ENCODE measurements at regions not wholly inside any gene's neighbourhood (a gene's known extent, or its start where the extent isn't known, plus 50 kb on each side); places are given as distances from the start of the nearest gene placed in this dataset.
A peak's percentile ranks its signal among the peaks of the same experiment; 100 is the strongest.

GRCh38 chrX:39736216-39737211, 361.2 kb downstream of the BCOR start:
- Histone ChIP-seq H2BK120ac (ENCODE audit: low read depth, low read length) (peak overlapping the region; percentile 77), H3K36me3 (ENCODE audit: control insufficient read depth, insufficient read depth, low read length) (no peaks in the 10 kb centered on the region), H4K8ac (ENCODE audit: low read depth in 2 of 2, low read length in 2 of 2) (peak overlapping the region in 1 of 2 experiments; percentile 76; a peak in 2 of 4 replicates), H3K9me3 (ENCODE audit: control insufficient read depth, insufficient read depth, low read length) (no peaks in the 10 kb centered on the region; the same call in 1 of the 2 replicates), H3K18ac (ENCODE audit: low read depth, low read length) (no peak overlapping the region), H3K27ac (ENCODE audit: insufficient read depth, low read length) (no peak overlapping the region), H2AFZ (replicated peaks; ENCODE audit: low read length, poor library complexity) (peak overlapping the region; percentile 88), H2AK9ac (replicated peaks; ENCODE audit: low read depth, low read length, poor library complexity) (no peak overlapping the region), H3K4me2 (ENCODE audit: low read depth, low read length) (no peak overlapping the region), H2BK20ac (ENCODE audit: low read depth, low read length) (peak overlapping the region; percentile 54; the same call in 1 of the 2 replicates), H2AK5ac (ENCODE audit: low read depth, low read length) (peak overlapping the region; percentile 62; the same call in 1 of the 2 replicates), H3K56ac (ENCODE audit: extremely low read depth, insufficient read depth, low read length) (no peak overlapping the region), H4K20me1 (ENCODE audit: insufficient read depth, low read length) (no peaks in the 10 kb centered on the region), H3K23ac (ENCODE audit: low read depth, low read length) (no peak overlapping the region), H3K9ac (ENCODE audit: low read depth, low read length) (no peak overlapping the region), H2BK15ac (ENCODE audit: low read depth, low read length) (peak overlapping the region; percentile 41; the same call in 2 of the 3 replicates), H4K5ac (ENCODE audit: low read depth, low read length) (peak overlapping the region; percentile 51), H3K14ac (replicated peaks; ENCODE audit: low read depth, low read length) (no peak overlapping the region), H3K79me1 (ENCODE audit: low read depth in 1 of 2, low read length in 2 of 2) (no peaks in the 10 kb centered on the region), H4K91ac (ENCODE audit: insufficient read depth, low read depth, low read length) (peak overlapping the region; percentile 60), H3K4me1 (ENCODE audit: control insufficient read depth, insufficient read depth, low read length) (peaks cover 3% of the 10 kb centered on the region), H3K27me3 (ENCODE audit: control insufficient read depth, insufficient read depth, low read length) (peaks cover 8% of the 10 kb centered on the region), H3K9me1 (ENCODE audit: insufficient read depth, low read length) (peaks cover 4% of the 10 kb centered on the region; the same call in 1 of the 2 replicates), H3K4me3 (ENCODE audit: insufficient read depth, low read depth, low read length) (no peak overlapping the region), H2BK5ac (ENCODE audit: low read depth, low read length, poor library complexity, severe bottlenecking) (peak overlapping the region; percentile 24), H3K4ac (ENCODE audit: low read depth, low read length) (peak overlapping the region; percentile 70)
- intact Hi-C loops (cut with micrococcal nuclease) (loop anchor here (10.0 kb wide), 1 partner anchor 418 kb away; no protein-coding TSS in a partner anchor), in situ Hi-C loops (cut with MboI; ENCODE audit: low sequenced_read_pairs) (loop anchor here (10.0 kb wide), 2 partner anchors 348 to 528 kb away; no protein-coding TSS in a partner anchor), dilution Hi-C loops (cut with HindIII; ENCODE audit: low sequenced_read_pairs, unreplicated experiment) (no loop called here)
- 67% methylated on average over 5 of the region's 22 CpGs; no CpG with 5 or more reads in 1 of the 2 experiments for WGBS, 2 experiments (ENCODE audit: extremely low coverage in 2 of 2, insufficient read length in 1 of 2)
- ATAC-seq (ENCODE audit: low read depth) = peak; percentile 70
- no TSS peak for BruUV-seq (replicated peaks)
- DNase-seq = peak; percentile 75
- ChIA-PET CTCF (interaction anchor here (0.6 kb wide), 1 partner anchor 16 kb away, joined by 3 read pairs; no protein-coding TSS in a partner anchor), POLR2A (ENCODE audit: unreplicated experiment) (no interaction called here)
- peak; percentile 25; the same call in 1 of the 2 replicates for TF ChIP-seq CEBPB (IDR thresholded peaks at IDR 0.05; ENCODE audit: low read depth, low read length)
- TF ChIP-seq MAZ (IDR thresholded peaks at IDR 0.05; ENCODE audit: borderline replicate concordance, low read depth, low read length) = no peak

Measured in IMR-90 (cell line).